Activated T-cell treated with anti-CD3 and anti-CD28 coated beads, Interleukin-2, amount 50 U/mL, for 24 hours (primary cell): ENCODE measurements at regions not wholly inside any gene's neighbourhood (a gene's known extent, or its start where the extent isn't known, plus 50 kb on each side); places are given as distances from the start of the nearest gene placed in this dataset.

Experiments used
- DNase-seq: peaks from one replicate; pipeline ENCODE4 v3.0.0-alpha.2; 2020
- H3K27ac Mint-ChIP-seq: 2 replicates; pipeline ENCODE4 v1.8.0; 2020; ENCODE audit warnings: mild to moderate bottlenecking, mixed read lengths
- H3K27me3 Mint-ChIP-seq: 2 replicates; pipeline ENCODE4 v1.8.0; 2020; ENCODE audit warnings: mixed read lengths
- H3K36me3 Mint-ChIP-seq: 2 replicates; pipeline ENCODE4 v1.8.0; 2020; ENCODE audit warnings: low read depth, mixed read lengths
- H3K4me1 Mint-ChIP-seq: 2 replicates; pipeline ENCODE4 v1.8.0; 2020; ENCODE audit warnings: low read depth, mixed read lengths
- H3K4me3 Mint-ChIP-seq: 2 replicates; pipeline ENCODE4 v1.8.0; 2020; ENCODE audit warnings: mild to moderate bottlenecking, moderate library complexity, mixed read lengths
- H3K9me3 Mint-ChIP-seq: 2 replicates; pipeline ENCODE4 v1.8.0; 2020; ENCODE audit warnings: mixed read lengths

DNA sequence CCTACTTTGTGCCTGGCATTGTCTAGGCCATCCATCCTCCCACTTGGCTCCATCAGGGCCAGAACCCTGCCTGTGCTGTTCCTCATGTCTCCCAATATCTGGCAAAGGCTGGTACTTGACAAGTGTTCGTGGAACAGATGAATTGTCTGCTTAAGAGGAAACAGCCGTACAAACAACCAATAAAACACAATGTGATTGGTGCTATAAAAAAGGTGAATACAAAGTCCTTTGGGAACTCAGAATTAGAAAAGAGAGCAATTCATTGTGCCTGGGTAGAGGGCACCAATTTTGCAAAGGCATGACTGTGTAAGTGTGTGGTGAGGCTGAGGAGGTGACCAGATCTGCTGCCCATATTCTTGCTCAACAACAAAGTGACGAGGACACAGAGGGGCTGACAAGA lies 164.5 kb upstream of the PPP2R3A start:
- H3K27me3 Mint-ChIP-seq, result no peaks in the 10 kb centered on the region
- H3K4me3 Mint-ChIP-seq, result no peak overlapping the region
- no peak for DNase-seq
- no peak overlapping the region for H3K27ac Mint-ChIP-seq
- no peaks in the 10 kb centered on the region for H3K4me1 Mint-ChIP-seq
- H3K9me3 Mint-ChIP-seq, result no peaks in the 10 kb centered on the region
- no peaks in the 10 kb centered on the region for H3K36me3 Mint-ChIP-seq

DNA sequence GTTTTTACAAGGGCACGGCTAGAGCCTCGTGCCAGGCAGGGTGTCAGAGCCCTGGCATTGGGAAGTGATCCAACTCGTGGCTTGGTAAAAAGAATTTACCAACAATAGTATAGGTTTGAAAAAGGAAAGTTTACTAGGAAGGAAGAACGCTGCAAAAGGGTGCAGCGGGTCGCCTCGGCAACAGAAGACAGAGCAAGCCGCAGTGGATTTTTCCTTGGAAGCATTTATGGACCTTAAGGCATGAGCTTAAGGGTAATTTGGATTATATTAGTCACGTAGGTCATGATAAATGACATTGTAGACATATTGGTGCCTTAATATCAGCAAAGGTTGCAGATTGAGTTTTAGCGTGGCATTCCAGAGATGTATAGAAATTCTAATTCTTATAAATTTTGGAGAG lies 163.4 kb upstream of the PPP2R3A start:
- no peak for DNase-seq
- no peaks in the 10 kb centered on the region for H3K36me3 Mint-ChIP-seq
- no peaks in the 10 kb centered on the region for H3K4me1 Mint-ChIP-seq
- H3K4me3 Mint-ChIP-seq, result no peak overlapping the region
- no peaks in the 10 kb centered on the region for H3K9me3 Mint-ChIP-seq
- H3K27me3 Mint-ChIP-seq, result no peaks in the 10 kb centered on the region
- no peak overlapping the region for H3K27ac Mint-ChIP-seq

DNA sequence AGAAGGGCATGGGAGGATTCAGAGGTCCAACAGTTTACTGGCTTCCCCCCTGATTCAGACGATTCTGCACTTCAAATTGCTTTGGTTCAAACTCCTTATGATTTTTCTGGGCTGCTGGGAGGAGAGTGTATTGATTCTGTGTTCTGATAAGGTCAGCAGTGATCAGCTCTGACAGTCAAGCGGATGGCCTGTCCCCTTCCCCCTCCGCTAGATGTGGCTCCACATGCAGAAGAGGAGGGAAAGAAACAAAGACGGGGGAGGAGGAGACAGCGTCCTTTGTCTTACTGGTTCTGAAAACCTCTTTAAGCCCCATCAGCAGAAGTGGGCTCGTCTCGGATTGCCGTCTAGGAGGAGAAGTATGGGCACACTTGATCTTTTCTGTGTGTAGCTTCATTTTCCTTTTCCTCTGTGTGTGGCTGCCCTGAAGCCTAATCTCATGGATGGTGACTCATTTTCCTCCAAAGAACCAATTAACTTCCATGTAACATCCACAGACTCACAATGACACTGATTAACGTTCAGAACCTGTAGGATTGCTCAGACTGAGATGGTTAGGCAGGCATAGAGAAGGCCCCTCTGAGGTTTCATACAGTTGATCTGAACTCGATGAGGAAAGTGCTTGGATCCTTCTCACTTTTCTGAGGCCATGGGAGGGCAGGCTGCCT lies 162.4 kb upstream of the PPP2R3A start:
- no peak overlapping the region for H3K27ac Mint-ChIP-seq
- H3K27me3 Mint-ChIP-seq, result no peaks in the 10 kb centered on the region
- no peaks in the 10 kb centered on the region for H3K4me1 Mint-ChIP-seq
- H3K36me3 Mint-ChIP-seq, result no peaks in the 10 kb centered on the region
- H3K4me3 Mint-ChIP-seq, result no peak overlapping the region
- no peak for DNase-seq
- no peaks in the 10 kb centered on the region for H3K9me3 Mint-ChIP-seq

DNA sequence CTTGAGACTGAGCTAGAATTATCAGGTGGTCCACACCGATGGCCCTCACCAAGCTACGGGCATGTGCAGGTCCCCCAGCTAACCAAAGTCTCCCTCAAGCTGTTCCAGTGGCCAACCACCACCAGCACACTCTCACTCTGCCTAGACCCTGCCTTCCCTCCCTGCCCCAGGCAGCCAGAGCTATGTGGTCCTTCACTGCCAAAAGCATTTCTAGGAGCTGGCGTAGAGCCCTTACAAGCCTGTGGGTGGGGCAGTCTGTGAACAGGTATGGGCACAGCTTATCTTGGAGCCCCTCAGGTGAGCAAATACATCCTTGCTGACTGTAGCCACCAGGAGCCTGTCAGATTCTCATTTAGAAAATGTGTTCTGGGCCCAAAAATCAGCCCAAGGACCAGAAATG lies 159.8 kb upstream of the PPP2R3A start:
- H3K9me3 Mint-ChIP-seq, result no peaks in the 10 kb centered on the region
- no peak overlapping the region for H3K27ac Mint-ChIP-seq
- H3K27me3 Mint-ChIP-seq, result no peaks in the 10 kb centered on the region
- H3K36me3 Mint-ChIP-seq, result no peaks in the 10 kb centered on the region
- no peak overlapping the region for H3K4me3 Mint-ChIP-seq
- no peaks in the 10 kb centered on the region for H3K4me1 Mint-ChIP-seq
- no peak for DNase-seq

DNA sequence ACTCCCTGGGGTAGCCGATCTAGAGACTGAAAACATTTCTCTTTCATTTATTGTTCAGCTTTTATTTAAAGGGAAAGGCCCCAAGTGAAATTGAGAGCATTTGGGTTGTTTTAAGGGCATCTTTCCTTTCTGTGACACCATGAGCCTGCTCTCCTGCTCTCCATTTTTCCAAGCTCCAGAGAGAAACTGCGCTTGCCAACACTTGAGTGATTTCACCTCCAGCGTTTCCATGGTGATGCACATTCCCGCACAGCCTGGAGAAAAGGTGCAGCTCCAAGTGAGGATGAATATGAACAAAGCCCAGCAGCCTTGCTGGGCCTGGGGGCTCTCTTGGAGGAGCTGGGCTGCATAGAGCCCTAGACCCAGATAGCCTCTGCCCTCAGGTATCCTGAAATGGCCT lies 159.2 kb upstream of the PPP2R3A start:
- Mint-ChIP-seq H3K9me3 (no peaks in the 10 kb centered on the region), H3K27me3 (no peaks in the 10 kb centered on the region), H3K4me3 (no peak overlapping the region), H3K36me3 (no peaks in the 10 kb centered on the region), H3K27ac (no peak overlapping the region), H3K4me1 (no peaks in the 10 kb centered on the region)
- DNase-seq, result no peak

- Mint-ChIP-seq H3K27me3 (no peaks in the 10 kb centered on the region), H3K9me3 (no peaks in the 10 kb centered on the region), H3K4me3 (no peak overlapping the region), H3K27ac (no peak overlapping the region), H3K36me3 (no peaks in the 10 kb centered on the region), H3K4me1 (no peaks in the 10 kb centered on the region)
- no peak for DNase-seq
These were observed 157.6 kb upstream of the PPP2R3A start for GRCh38 chr3:135807879-135808278.

- no peak for DNase-seq
- Mint-ChIP-seq H3K27me3 (no peaks in the 10 kb centered on the region), H3K4me3 (no peak overlapping the region), H3K9me3 (no peaks in the 10 kb centered on the region), H3K27ac (no peak overlapping the region), H3K36me3 (no peaks in the 10 kb centered on the region), H3K4me1 (no peaks in the 10 kb centered on the region)
These were observed 156.4 kb upstream of the PPP2R3A start for GRCh38 chr3:135809021-135809634.

DNA sequence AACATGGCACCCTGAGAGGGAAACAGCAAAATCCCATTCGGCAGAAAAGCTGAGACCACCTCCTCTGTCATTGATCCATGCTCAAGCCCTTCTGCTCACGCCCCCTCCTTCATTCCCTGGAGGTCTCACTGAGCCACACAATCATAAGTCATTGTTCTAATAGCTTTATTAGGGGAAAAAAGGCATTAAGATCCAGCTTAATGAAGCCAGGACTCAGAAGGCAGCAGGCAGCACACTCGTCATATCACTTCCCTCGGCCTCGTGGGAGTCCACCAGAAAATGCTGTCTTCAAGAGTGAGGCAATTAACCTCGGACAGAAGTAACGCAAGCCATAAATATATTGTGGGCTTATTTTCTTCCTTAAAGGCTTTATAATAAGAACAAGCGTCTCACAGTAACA lies 153.9 kb upstream of the PPP2R3A start:
- no peak for DNase-seq
- Mint-ChIP-seq H3K4me3 (no peak overlapping the region), H3K27me3 (no peaks in the 10 kb centered on the region)

GRCh38 chr3:135812057-135812456 lies 153.5 kb upstream of the PPP2R3A start:
- Mint-ChIP-seq H3K27me3 (no peaks in the 10 kb centered on the region), H3K9me3 (no peaks in the 10 kb centered on the region), H3K4me3 (no peak overlapping the region), H3K36me3 (no peaks in the 10 kb centered on the region), H3K4me1 (no peaks in the 10 kb centered on the region), H3K27ac (no peak overlapping the region)
- DNase-seq, result no peak

More for the DNA sequence above, 153.9 kb upstream of the PPP2R3A start:
- no peaks in the 10 kb centered on the region for H3K9me3 Mint-ChIP-seq
- H3K27ac Mint-ChIP-seq, result no peak overlapping the region
- no peaks in the 10 kb centered on the region for H3K36me3 Mint-ChIP-seq
- no peaks in the 10 kb centered on the region for H3K4me1 Mint-ChIP-seq

DNA sequence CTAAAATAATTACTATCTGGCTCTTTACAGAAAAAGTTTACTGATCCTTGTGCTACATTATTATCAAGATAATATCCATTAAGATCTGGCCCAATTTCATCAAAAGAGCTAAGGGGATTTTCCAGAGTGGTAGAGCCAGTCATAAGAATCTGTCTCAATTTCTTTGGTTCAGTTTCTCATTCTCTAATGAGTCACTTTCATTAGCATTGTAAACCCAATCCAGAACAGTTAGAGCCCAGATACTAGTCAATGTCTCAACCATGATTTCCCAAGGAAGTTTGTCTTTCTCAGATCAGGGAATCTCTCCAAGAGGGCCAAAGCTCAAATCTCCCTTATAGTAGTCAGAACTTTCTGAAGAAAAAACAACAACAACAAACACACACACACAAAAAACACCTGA lies 131.1 kb upstream of the PPP2R3A start:
- no peaks in the 10 kb centered on the region for H3K27me3 Mint-ChIP-seq
- DNase-seq, result no peak
- H3K9me3 Mint-ChIP-seq, result no peaks in the 10 kb centered on the region
- H3K36me3 Mint-ChIP-seq, result no peaks in the 10 kb centered on the region
- no peak overlapping the region for H3K27ac Mint-ChIP-seq
- H3K4me3 Mint-ChIP-seq, result no peak overlapping the region
- H3K4me1 Mint-ChIP-seq, result no peaks in the 10 kb centered on the region

DNA sequence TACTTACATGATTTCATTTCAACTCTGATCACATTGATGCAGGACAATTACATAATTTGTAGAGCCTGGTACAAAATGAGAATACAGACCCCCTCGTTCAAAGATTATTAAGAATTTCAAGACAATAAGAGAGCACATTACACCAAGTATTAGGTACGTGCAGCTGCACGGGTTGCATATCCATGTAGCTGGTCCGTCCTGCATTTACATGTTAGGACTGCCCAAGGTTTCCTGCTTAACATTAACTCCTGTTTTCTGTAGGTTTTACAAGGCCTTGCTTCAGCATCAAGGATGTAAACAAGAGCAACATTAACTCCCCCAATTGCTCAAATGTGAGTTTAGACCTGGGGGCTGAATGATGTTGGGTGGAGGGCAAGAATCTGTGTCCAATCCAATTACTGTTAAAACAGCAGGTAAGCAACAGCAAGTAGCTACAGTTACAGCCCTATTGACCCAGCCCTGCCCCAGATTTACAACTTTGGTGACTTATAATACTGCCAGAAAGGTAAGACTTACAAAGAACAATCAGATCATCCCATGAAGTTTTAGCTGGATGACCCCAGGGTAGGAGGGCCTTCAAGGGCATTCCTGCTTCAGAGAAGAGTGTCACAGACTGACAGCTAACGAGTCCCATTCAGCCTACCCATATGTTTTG lies 127.4 kb upstream of the PPP2R3A start:
- DNase-seq, result no peak
- H3K27ac Mint-ChIP-seq, result no peak overlapping the region
- H3K4me1 Mint-ChIP-seq, result no peaks in the 10 kb centered on the region
- no peak overlapping the region for H3K4me3 Mint-ChIP-seq
- H3K36me3 Mint-ChIP-seq, result no peaks in the 10 kb centered on the region
- no peaks in the 10 kb centered on the region for H3K9me3 Mint-ChIP-seq
- H3K27me3 Mint-ChIP-seq, result no peaks in the 10 kb centered on the region

DNA sequence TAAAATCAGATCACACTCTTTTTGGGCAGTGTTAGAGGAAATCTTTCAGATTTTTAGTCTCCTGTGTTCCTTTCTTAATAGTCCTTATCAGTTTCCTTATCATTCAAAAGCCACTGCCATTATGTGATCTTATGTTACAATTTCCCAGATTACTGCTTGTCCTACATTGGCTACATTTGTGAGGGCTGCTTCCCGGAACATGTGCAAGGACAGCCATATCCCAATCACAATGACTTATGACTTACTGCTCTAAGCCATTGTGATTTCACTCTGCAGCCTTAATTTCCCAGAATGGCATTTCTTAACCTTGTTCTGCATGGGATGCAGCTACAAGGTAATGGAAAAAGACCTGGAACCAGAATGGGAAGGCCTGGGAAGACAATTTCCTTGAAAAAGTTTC lies 125.1 kb upstream of the PPP2R3A start:
- Mint-ChIP-seq H3K4me1 (no peaks in the 10 kb centered on the region), H3K4me3 (no peak overlapping the region), H3K27me3 (no peaks in the 10 kb centered on the region), H3K36me3 (no peaks in the 10 kb centered on the region), H3K9me3 (no peaks in the 10 kb centered on the region), H3K27ac (no peak overlapping the region)
- no peak for DNase-seq

DNA sequence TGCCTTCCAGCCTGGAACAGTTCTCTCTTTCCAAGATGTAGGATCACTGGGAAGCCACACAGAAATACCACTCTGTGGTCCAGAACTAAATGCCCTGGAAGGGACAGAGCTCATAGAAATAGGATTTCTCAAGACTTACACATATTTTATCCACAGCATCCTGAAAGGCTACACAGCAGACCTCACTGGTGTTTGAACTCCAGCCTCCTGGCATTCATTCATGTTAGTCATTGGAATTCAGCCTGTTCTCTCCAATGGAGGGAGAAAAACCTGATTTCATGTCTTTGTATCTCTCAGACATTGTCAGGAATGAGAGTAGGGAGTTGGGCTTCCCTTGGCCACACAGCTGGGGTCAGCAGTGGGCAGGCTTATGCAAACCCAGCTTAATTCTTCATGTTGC lies 121.1 kb upstream of the PPP2R3A start:
- DNase-seq, result no peak
- Mint-ChIP-seq H3K4me3 (no peak overlapping the region), H3K9me3 (no peaks in the 10 kb centered on the region), H3K36me3 (no peaks in the 10 kb centered on the region), H3K27ac (no peak overlapping the region), H3K4me1 (no peaks in the 10 kb centered on the region), H3K27me3 (no peaks in the 10 kb centered on the region)

GRCh38 chr3:135848051-135848450 lies 117.5 kb upstream of the PPP2R3A start:
- no peaks in the 10 kb centered on the region for H3K9me3 Mint-ChIP-seq
- no peaks in the 10 kb centered on the region for H3K4me1 Mint-ChIP-seq
- H3K27me3 Mint-ChIP-seq, result no peaks in the 10 kb centered on the region
- no peaks in the 10 kb centered on the region for H3K36me3 Mint-ChIP-seq
- H3K4me3 Mint-ChIP-seq, result no peak overlapping the region
- DNase-seq, result no peak
- H3K27ac Mint-ChIP-seq, result no peak overlapping the region

GRCh38 chr3:135849827-135850226 lies 115.7 kb upstream of the PPP2R3A start:
- peaks cover 3% of the 10 kb centered on the region for H3K27me3 Mint-ChIP-seq
- no peak overlapping the region for H3K4me3 Mint-ChIP-seq
- no peaks in the 10 kb centered on the region for H3K9me3 Mint-ChIP-seq
- DNase-seq, result no peak
- H3K4me1 Mint-ChIP-seq, result no peaks in the 10 kb centered on the region
- no peak overlapping the region for H3K27ac Mint-ChIP-seq
- H3K36me3 Mint-ChIP-seq, result no peaks in the 10 kb centered on the region
